Stomach (tissue), 4 donors: ENCODE measurements at regions not wholly inside any gene's neighbourhood (a gene's known extent, or its start where the extent isn't known, plus 50 kb on each side); places are given as distances from the start of the nearest gene placed in this dataset.

ENCODE experiments used
- EP300 ChIP-seq: sonication (generic); formaldehyde crosslinking; IDR thresholded peaks from one replicate; pipeline ENCODE4 v1.6.1; 2017; ENCODE audit warnings: antibody characterized with exemption
- POLR2A ChIP-seq, 4 donors: fragments of 450-650 bp; IDR thresholded peaks; one replicate each; pipeline ENCODE4 v1.6.1; 2016; ENCODE audit warnings: antibody characterized with exemption in 4 of 4, control low read depth in 2 of 4, mild to moderate bottlenecking in 1 of 4, moderate library complexity in 1 of 4
- POLR2AphosphoS5 ChIP-seq, 3 donors: sonication (generic); formaldehyde crosslinking; IDR thresholded peaks; one replicate each; pipeline ENCODE4 v1.6.1; 2016; ENCODE audit warnings: antibody characterized with exemption in 3 of 3
- TF ChIP-seq, protein P1 (sequence below), 7 experiments: fragments of 450-650 bp in 4 of 7; fragments of 200-600 bp in 3 of 7; sonication (generic) in 3 of 7; IDR thresholded peaks; one replicate each; pipeline ENCODE4 v1.5.1; 2016 to 2019; ENCODE audit warnings: antibody characterized with exemption in 7 of 7, control low read depth in 2 of 7, mild to moderate bottlenecking in 1 of 7

DNA sequence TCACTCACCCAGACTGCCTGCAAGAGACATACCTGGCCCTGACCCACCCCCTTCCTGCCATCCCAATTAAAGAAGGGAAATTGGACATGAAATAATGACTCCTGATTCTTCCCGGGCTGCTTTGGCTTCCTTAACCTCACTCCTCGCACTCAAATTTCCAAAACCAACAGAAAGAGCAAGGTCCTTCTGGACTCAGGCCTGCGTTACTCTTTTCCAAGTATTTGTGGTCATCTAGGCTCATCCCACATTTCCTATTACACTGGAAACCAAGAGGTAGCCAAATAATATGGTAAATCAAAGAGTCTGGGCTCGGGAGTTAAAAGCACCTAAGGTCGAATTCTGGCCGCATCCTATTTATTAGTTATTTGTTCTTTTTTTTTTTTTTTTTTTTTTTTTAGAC, 359.3 kb downstream of the NPIPA8 start:
- no peak for TF ChIP-seq POLR2A (IDR thresholded peaks at IDR 0.05)
- no peak for TF ChIP-seq POLR2AphosphoS5 (IDR thresholded peaks at IDR 0.05)
- TF ChIP-seq, protein P1, sequence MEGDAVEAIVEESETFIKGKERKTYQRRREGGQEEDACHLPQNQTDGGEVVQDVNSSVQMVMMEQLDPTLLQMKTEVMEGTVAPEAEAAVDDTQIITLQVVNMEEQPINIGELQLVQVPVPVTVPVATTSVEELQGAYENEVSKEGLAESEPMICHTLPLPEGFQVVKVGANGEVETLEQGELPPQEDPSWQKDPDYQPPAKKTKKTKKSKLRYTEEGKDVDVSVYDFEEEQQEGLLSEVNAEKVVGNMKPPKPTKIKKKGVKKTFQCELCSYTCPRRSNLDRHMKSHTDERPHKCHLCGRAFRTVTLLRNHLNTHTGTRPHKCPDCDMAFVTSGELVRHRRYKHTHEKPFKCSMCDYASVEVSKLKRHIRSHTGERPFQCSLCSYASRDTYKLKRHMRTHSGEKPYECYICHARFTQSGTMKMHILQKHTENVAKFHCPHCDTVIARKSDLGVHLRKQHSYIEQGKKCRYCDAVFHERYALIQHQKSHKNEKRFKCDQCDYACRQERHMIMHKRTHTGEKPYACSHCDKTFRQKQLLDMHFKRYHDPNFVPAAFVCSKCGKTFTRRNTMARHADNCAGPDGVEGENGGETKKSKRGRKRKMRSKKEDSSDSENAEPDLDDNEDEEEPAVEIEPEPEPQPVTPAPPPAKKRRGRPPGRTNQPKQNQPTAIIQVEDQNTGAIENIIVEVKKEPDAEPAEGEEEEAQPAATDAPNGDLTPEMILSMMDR (IDR thresholded peaks at IDR 0.05) = no peak
- no peak for TF ChIP-seq EP300
